ENCODE measurements at regions not wholly inside any gene's neighbourhood (a gene's known extent, or its start where the extent isn't known, plus 50 kb on each side); places are given as distances from the start of the nearest gene placed in this dataset.
A peak's percentile ranks its signal among the peaks of the same experiment; 100 is the strongest.
"Not testable (repeated sequence)": the region's sequence is repeated elsewhere in the genome, so short reads cannot be mapped to it uniquely, and the experiment has no call there.

DNA sequence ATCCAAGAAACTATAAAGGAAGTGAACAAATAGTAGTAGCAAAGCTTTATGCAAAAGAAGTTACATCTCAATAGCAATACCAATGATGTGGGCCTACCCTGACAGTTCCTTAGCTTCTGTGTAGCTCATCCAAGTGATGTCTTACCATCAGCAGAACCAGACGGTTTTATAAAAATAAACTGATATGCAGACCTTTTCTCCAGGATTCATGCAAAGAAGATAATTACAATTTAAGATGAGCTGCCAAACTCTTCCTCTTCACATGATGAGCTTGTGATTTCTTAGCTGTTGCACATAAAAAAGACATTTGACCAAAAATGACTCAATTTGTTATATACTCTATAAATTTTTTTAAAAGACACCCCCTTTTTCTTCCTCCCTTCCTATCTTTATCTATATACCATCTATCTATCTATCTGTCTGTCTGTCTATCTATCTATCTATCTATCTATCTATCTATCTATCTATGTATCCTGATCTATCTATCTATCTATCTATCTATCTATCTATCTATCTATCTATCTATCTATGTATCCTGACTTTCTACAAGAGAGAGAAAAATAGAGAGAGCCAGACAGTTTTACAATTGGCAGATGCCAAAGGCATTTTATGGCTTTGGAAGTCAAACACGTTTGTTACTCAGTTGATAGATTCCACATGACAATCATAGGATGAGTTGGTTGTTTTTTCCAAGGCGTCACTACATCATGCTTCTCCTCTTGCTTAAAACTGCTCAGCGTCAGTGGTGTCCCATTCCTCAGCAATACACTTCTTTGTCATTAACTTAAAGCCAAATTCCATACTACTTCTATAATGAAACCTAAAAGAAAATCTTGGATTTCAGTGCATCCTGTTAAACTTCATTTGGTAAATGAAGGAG, 65.9 kb upstream of the ACTR3 start:
- H3K36me3 ChIP-seq (ENCODE audit: control insufficient read depth, insufficient read depth, low read length), result no peaks in the 10 kb centered on the region
- no peak overlapping the region for H3K4me3 ChIP-seq (ENCODE audit: low read depth, low read length)
- DNase-seq (ENCODE audit: low read depth), result no peak
- TF ChIP-seq, protein P1, sequence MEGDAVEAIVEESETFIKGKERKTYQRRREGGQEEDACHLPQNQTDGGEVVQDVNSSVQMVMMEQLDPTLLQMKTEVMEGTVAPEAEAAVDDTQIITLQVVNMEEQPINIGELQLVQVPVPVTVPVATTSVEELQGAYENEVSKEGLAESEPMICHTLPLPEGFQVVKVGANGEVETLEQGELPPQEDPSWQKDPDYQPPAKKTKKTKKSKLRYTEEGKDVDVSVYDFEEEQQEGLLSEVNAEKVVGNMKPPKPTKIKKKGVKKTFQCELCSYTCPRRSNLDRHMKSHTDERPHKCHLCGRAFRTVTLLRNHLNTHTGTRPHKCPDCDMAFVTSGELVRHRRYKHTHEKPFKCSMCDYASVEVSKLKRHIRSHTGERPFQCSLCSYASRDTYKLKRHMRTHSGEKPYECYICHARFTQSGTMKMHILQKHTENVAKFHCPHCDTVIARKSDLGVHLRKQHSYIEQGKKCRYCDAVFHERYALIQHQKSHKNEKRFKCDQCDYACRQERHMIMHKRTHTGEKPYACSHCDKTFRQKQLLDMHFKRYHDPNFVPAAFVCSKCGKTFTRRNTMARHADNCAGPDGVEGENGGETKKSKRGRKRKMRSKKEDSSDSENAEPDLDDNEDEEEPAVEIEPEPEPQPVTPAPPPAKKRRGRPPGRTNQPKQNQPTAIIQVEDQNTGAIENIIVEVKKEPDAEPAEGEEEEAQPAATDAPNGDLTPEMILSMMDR (IDR thresholded peaks at IDR 0.05; ENCODE audit: insufficient read depth, low read length, poor library complexity, severe bottlenecking), result no peak
- H3K27me3 ChIP-seq (ENCODE audit: control insufficient read depth, insufficient read depth, low read length), result no peaks in the 10 kb centered on the region

DNA sequence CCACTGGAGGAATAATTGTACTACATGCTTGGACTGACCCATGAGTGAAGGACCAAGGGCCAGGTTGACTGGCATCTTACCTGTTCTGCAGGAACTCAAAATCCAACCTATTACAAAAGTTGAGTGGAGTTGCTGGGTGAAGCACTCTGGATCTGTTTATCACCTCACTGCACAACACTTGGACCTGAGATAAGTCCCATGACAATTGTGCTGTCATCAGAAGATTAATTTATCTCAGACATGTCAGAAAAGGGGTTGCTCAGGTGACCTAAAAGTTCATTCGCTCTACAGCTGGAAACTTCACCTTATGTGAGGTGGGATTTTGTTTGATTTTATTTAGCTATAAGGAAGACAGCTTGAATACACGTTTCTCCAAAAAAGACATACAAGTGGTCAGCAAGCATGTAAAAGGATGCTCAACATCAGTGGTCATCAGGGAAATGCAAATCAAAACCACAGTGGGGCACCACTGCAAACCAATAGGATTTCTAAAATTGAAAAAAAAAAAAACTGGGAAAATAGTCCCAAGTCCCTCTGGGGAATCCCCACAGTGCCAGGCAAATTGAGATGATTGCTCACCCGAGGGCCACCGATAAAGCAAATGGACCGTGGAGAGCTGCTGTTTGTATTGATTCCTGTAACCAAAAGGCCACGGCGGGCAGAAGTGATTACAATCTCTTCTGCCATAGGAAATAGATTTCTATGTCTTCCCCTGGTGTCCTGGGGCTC, 65.8 kb upstream of the SLC35F5 start:
- no peak for DNase-seq (ENCODE audit: low read depth)
- H3K36me3 ChIP-seq (ENCODE audit: control insufficient read depth, insufficient read depth, low read length), result no peaks in the 10 kb centered on the region
- no peak overlapping the region for H3K4me3 ChIP-seq (ENCODE audit: low read depth, low read length)
- no peaks in the 10 kb centered on the region for H3K27me3 ChIP-seq (ENCODE audit: control insufficient read depth, insufficient read depth, low read length)
- TF ChIP-seq, protein P1 (IDR thresholded peaks at IDR 0.05; ENCODE audit: insufficient read depth, low read length, poor library complexity, severe bottlenecking), result no peak

DNA sequence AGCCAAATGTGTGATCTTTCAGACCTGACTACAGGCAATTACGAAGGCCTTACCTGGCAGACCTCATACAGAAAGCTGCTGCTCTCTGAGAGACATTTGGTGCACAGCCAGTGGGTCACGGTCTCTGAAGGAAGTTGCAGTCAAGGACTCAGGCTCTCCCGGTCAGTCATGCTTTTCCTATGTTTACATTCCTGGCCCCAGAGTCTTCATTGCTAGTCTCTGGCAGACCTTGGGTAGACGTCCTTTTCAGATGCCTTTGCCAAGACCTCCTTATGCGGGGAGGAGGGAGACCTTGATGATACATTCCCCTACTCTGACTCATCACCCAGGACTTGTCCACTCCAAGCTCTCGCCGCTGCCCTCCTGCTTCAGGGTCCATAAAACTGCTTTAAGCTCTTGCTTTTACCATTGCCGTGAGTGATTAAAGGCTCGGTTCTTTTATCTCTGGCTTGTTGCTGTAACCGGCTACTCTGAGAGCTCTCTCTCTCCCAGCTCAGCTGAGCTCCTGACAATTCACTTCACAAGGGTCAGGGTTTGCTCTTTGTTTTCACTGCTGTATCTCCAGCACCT, 62.0 kb upstream of the SLC35F5 start:
- Histone ChIP-seq H3K36me3 (ENCODE audit: control insufficient read depth, insufficient read depth, low read length) (no peaks in the 10 kb centered on the region), H3K27me3 (ENCODE audit: control insufficient read depth, insufficient read depth, low read length) (no peaks in the 10 kb centered on the region), H3K4me3 (ENCODE audit: low read depth, low read length) (no peak overlapping the region)
- peak; percentile 100 for DNase-seq (ENCODE audit: low read depth)
- TF ChIP-seq, protein P1 (IDR thresholded peaks at IDR 0.05; ENCODE audit: insufficient read depth, low read length, poor library complexity, severe bottlenecking), result no peak

DNA sequence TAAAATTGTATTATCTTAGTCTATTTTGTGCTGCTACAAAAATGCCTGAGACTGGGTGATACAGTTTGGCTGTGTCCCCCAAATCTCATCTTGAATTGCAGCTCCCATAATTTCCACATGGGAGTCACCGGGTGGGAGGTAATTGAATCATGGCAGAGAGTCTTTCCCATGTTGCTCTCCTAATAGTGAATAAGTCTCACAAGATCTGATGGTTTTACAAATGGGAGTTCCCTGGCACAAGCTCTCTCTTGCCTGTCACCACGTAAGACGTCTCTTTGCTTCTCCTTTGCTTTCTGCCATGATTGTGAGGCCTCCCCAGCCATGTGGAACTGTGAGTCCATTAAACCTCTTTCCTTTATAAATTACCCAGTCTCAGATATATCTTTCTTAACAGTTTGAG, 57.0 kb upstream of the SLC35F5 start:
- DNase-seq (ENCODE audit: low read depth); H3K36me3 ChIP-seq (ENCODE audit: control insufficient read depth, insufficient read depth, low read length); H3K27me3 ChIP-seq (ENCODE audit: control insufficient read depth, insufficient read depth, low read length); H3K4me3 ChIP-seq (ENCODE audit: low read depth, low read length): not testable (repeated sequence)

DNA sequence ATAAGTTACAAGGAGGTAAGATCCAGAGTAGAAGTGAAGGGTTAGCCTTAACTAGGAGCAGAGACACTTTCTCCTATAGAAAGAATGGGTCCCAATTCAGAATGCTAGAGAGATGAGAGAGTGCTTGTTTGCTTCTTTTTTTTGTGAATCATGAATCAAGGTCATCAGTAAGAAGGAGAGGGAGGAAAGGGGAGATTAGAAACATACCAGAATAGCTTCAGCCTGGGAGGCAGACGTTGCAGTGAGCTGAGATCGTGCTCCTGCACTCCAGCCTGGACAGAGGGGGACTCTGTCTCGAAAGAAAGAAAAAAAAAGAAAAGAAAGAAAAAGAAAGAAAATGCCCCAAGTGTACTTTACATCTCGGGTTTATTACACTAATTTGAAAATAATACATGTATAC, 55.8 kb upstream of the SLC35F5 start:
- DNase-seq (ENCODE audit: low read depth), result no peak
- TF ChIP-seq, protein P1 (IDR thresholded peaks at IDR 0.05; ENCODE audit: insufficient read depth, low read length, poor library complexity, severe bottlenecking), result no peak
- no peaks in the 10 kb centered on the region for H3K27me3 ChIP-seq (ENCODE audit: control insufficient read depth, insufficient read depth, low read length)

DNA sequence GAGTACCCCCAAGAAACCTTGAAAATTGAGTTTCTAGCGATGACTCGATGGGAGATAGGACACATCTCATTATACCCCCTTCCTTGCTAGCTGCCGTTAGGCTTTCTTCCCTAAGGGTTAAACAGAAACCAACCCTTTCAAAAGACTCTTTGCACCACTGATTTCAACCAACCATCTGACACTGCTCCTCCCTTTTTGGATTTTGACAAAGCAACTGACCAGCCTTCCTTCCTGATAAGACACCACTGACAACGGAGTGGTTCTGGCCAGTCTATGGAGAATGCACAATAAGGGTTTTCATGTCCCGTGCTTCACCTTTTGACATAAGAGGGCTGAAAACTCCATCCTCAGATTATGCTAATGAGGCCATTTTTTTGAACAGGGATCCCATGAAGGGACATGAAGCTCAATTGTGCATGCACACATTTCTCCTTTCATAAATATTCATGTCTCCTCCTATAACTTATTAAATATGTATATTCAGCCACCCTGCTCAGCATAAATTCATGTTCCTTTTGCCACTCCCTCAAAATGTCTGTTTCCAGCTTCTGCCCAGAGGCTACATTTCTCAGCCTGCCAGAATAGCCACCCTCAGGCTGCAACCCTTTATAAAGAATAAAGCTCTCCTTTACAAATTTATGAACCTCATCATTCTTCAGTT, 52.8 kb upstream of the SLC35F5 start:
- Histone ChIP-seq H3K4me3 (ENCODE audit: low read depth, low read length) (no peak overlapping the region), H3K36me3 (ENCODE audit: control insufficient read depth, insufficient read depth, low read length) (no peaks in the 10 kb centered on the region), H3K27me3 (ENCODE audit: control insufficient read depth, insufficient read depth, low read length) (no peaks in the 10 kb centered on the region)
- no peak for DNase-seq (ENCODE audit: low read depth)
- TF ChIP-seq, protein P1 (IDR thresholded peaks at IDR 0.05; ENCODE audit: insufficient read depth, low read length, poor library complexity, severe bottlenecking), result no peak

More for the DNA sequence above, 55.8 kb upstream of the SLC35F5 start:
- H3K36me3 ChIP-seq (ENCODE audit: control insufficient read depth, insufficient read depth, low read length), result no peaks in the 10 kb centered on the region
- no peak overlapping the region for H3K4me3 ChIP-seq (ENCODE audit: low read depth, low read length)

All from kidney epithelial cell (primary cell).